Transverse colon (tissue), 4 donors: ENCODE measurements at regions not wholly inside any gene's neighbourhood (a gene's known extent, or its start where the extent isn't known, plus 50 kb on each side); places are given as distances from the start of the nearest gene placed in this dataset.

Experiments used
- DNase-seq: peaks from one replicate; pipeline ENCODE4 v3.0.0-alpha.2; 2019
- H3K27ac ChIP-seq, 4 donors: fragments of 200-600 bp; sonication (generic); 2 replicates each; pipeline ENCODE4 v1.5.1; 2016 to 2018; ENCODE audit warnings: inconsistent platforms in 4 of 4
- H3K27me3 ChIP-seq: fragments of 200-600 bp; sonication (generic); 2 replicates; pipeline ENCODE4 v1.5.1; 2017; ENCODE audit warnings: inconsistent platforms
- H3K36me3 ChIP-seq, 4 donors: fragments of 200-600 bp; sonication (generic); 2 replicates each; pipeline ENCODE4 v1.5.1; 2017 to 2019; ENCODE audit warnings: inconsistent platforms in 4 of 4
- H3K4me1 ChIP-seq, 4 donors: fragments of 200-600 bp; sonication (generic); 2 replicates each; pipeline ENCODE4 v1.5.1; 2017 to 2020; ENCODE audit warnings: inconsistent platforms in 4 of 4
- H3K4me3 ChIP-seq, 4 donors: fragments of 200-600 bp; sonication (generic); 1 replicate in 1 of 4; 2 replicates in 3 of 4; pipeline versions ENCODE4 v1.5.1 to v1.6.1; 2017 to 2019; ENCODE audit warnings: inconsistent platforms in 4 of 4
- H3K9me3 ChIP-seq, 2 donors: fragments of 200-600 bp; sonication (generic); 2 replicates each; pipeline ENCODE4 v1.5.1; 2017 to 2019; ENCODE audit warnings: inconsistent platforms in 2 of 2
- EP300 ChIP-seq: sonication (generic); formaldehyde crosslinking; IDR thresholded peaks from one replicate; pipeline ENCODE4 v1.6.1; 2017; ENCODE audit warnings: antibody characterized with exemption, low read depth
- POLR2A ChIP-seq: fragments of 450-650 bp; IDR thresholded peaks from one replicate; pipeline ENCODE4 v1.6.1; 2016; ENCODE audit warnings: antibody characterized with exemption, mild to moderate bottlenecking, moderate library complexity
- POLR2AphosphoS5 ChIP-seq, 3 donors: sonication (generic); formaldehyde crosslinking; IDR thresholded peaks; one replicate each; pipeline ENCODE4 v1.6.1; 2016; ENCODE audit warnings: antibody characterized with exemption in 3 of 3
- WGBS, 2 donors: methylation state at CpG; one replicate each; pipeline ENCODE4 v1.1.5; 2018; ENCODE audit warnings: low coverage in 1 of 2; 5-methylcytosine and 5-hydroxymethylcytosine counted together
- in situ Hi-C, 4 donors: fragments of 200-750 bp; cut with MboI; loops; one replicate each; pipeline versions ENCODE4 v1.15.0 to v1.15.1; 2017; ENCODE audit warnings: low sequenced_read_pairs in 3 of 4, low pct_ligation_motif_present in 1 of 4, low pct_unique_long_range_greater_than_20kb in 1 of 4
- intact Hi-C: fragments of 100-400 bp; cut with DNase I; formaldehyde crosslinking; loops from one replicate; pipeline ENCODE4 v1.15.1; 2023; ENCODE audit warnings: low total_unique reads
- TF ChIP-seq, protein P1 (sequence below), 5 experiments: fragments of 200-600 bp in 3 of 5; fragments of 450-650 bp in 2 of 5; sonication (generic) in 3 of 5; IDR thresholded peaks; 1 replicate in 2 of 5; 2 replicates in 3 of 5; pipeline ENCODE4 v1.5.1; 2016 to 2017; ENCODE audit warnings: antibody characterized with exemption in 5 of 5, inconsistent platforms in 3 of 5, mild to moderate bottlenecking in 2 of 5, moderate library complexity in 1 of 5

GRCh38 chr12:77274926-77275325 lies 209.6 kb upstream of the E2F7 start:
- H3K36me3 ChIP-seq = no peaks in the 10 kb centered on the region
- intact Hi-C loops (no loop called here), in situ Hi-C loops (no loop called here)
- H3K27ac ChIP-seq = no peak overlapping the region
- DNase-seq = no peak
- H3K4me3 ChIP-seq = no peak overlapping the region
- no peak for TF ChIP-seq POLR2A
- TF ChIP-seq EP300 = no peak
- TF ChIP-seq, protein P1, sequence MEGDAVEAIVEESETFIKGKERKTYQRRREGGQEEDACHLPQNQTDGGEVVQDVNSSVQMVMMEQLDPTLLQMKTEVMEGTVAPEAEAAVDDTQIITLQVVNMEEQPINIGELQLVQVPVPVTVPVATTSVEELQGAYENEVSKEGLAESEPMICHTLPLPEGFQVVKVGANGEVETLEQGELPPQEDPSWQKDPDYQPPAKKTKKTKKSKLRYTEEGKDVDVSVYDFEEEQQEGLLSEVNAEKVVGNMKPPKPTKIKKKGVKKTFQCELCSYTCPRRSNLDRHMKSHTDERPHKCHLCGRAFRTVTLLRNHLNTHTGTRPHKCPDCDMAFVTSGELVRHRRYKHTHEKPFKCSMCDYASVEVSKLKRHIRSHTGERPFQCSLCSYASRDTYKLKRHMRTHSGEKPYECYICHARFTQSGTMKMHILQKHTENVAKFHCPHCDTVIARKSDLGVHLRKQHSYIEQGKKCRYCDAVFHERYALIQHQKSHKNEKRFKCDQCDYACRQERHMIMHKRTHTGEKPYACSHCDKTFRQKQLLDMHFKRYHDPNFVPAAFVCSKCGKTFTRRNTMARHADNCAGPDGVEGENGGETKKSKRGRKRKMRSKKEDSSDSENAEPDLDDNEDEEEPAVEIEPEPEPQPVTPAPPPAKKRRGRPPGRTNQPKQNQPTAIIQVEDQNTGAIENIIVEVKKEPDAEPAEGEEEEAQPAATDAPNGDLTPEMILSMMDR (IDR thresholded peaks at IDR 0.05) = no peak
- TF ChIP-seq POLR2AphosphoS5 (IDR thresholded peaks at IDR 0.05) = no peak
- no peaks in the 10 kb centered on the region for H3K4me1 ChIP-seq
- no peaks in the 10 kb centered on the region for H3K9me3 ChIP-seq
- H3K27me3 ChIP-seq = no peaks in the 10 kb centered on the region
- 82% methylated on average over 1 of the region's 1 CpG; no CpG with 5 or more reads in 1 of the 2 donors for WGBS, 2 donors

GRCh38 chr12:77273898-77274297 lies 208.5 kb upstream of the E2F7 start:
- in situ Hi-C loops = no loop called here

GRCh38 chr12:77256956-77257355 lies 191.6 kb upstream of the E2F7 start:
- 20 to 42% methylated on average over 1 of the region's 1 CpG for WGBS, 2 donors
- H3K4me3 ChIP-seq = no peak overlapping the region
- H3K27ac ChIP-seq = no peak overlapping the region
- DNase-seq = no peak
- peaks cover 0 to 4% (median 0%) of the 10 kb centered on the region in 4 donors for H3K4me1 ChIP-seq
- no peaks in the 10 kb centered on the region for H3K27me3 ChIP-seq
- no peaks in the 10 kb centered on the region for H3K36me3 ChIP-seq
- TF ChIP-seq POLR2A (no peak), EP300 (no peak), POLR2AphosphoS5 (IDR thresholded peaks at IDR 0.05) (no peak)
- TF ChIP-seq, protein P1 (IDR thresholded peaks at IDR 0.05) = no peak
- in situ Hi-C loops = no loop called here
- H3K9me3 ChIP-seq = no peaks in the 10 kb centered on the region
- intact Hi-C loops = no loop called here

More at GRCh38 chr12:77273898-77274297, 208.5 kb upstream of the E2F7 start:
- Histone ChIP-seq H3K4me3 (no peak overlapping the region), H3K27me3 (no peaks in the 10 kb centered on the region), H3K9me3 (no peaks in the 10 kb centered on the region), H3K4me1 (no peaks in the 10 kb centered on the region), H3K36me3 (no peaks in the 10 kb centered on the region), H3K27ac (no peak overlapping the region)
- no peak for TF ChIP-seq POLR2A
- TF ChIP-seq, protein P1 (IDR thresholded peaks at IDR 0.05) = no peak
- WGBS, 2 donors = 53% methylated on average over 1 of the region's 1 CpG; no CpG with 5 or more reads in 1 of the 2 donors
- no peak for DNase-seq
- intact Hi-C loops = no loop called here

GRCh38 chr12:77253321-77253720 lies 188.0 kb upstream of the E2F7 start:
- Histone ChIP-seq H3K9me3 (no peaks in the 10 kb centered on the region), H3K36me3 (no peaks in the 10 kb centered on the region), H3K4me1 (peaks cover 0 to 4% (median 0%) of the 10 kb centered on the region in 4 donors), H3K27me3 (no peaks in the 10 kb centered on the region), H3K4me3 (no peak overlapping the region), H3K27ac (no peak overlapping the region)
- WGBS, 2 donors = 26 to 43% methylated on average over 2 of the region's 2 CpGs
- in situ Hi-C loops = no loop called here
- no peak for DNase-seq
- TF ChIP-seq EP300 (no peak), POLR2A (no peak), POLR2AphosphoS5 (IDR thresholded peaks at IDR 0.05) (no peak)
- TF ChIP-seq, protein P1 (IDR thresholded peaks at IDR 0.05) = no peak
- intact Hi-C loops = no loop called here
